GM23338 (cell line): ENCODE measurements at regions not wholly inside any gene's neighbourhood (a gene's known extent, or its start where the extent isn't known, plus 50 kb on each side); places are given as distances from the start of the nearest gene placed in this dataset.

ENCODE experiments used
- ATAC-seq: fragments of 200-7000 bp; cut with Tn5 transposase; 3 replicates; pipeline ENCODE4 v1.9.1; 2020
- DNase-seq: peaks from one replicate; pipeline ENCODE4 v3.0.0-alpha.2; 2015; ENCODE audit warnings: low spot score
- H2AFZ ChIP-seq: fragments of 200-600 bp; sonication (generic); 2 replicates; pipeline ENCODE4 v1.8.0; 2016; ENCODE audit warnings: antibody characterized with exemption, mild to moderate bottlenecking, moderate library complexity
- H3F3A ChIP-seq: fragments of 200-600 bp; sonication (generic); replicated peaks from 2 replicates; pipeline ENCODE4 v1.8.0; 2017; ENCODE audit warnings: antibody characterized with exemption, mixed run types, low read depth
- H3K27ac ChIP-seq: fragments of 200-600 bp; sonication (generic); 2 replicates; pipeline ENCODE4 v1.6.1; 2016; ENCODE audit warnings: low read depth
- H3K27me3 ChIP-seq: fragments of 200-600 bp; sonication (generic); 2 replicates; pipeline ENCODE4 v1.8.0; 2016; ENCODE audit warnings: mild to moderate bottlenecking, mixed run types, moderate library complexity; ENCODE audit not compliant: insufficient read depth
- H3K36me3 ChIP-seq: fragments of 200-600 bp; sonication (generic); 2 replicates; pipeline ENCODE4 v1.8.0; 2016; ENCODE audit warnings: mild to moderate bottlenecking; ENCODE audit not compliant: insufficient read depth
- H3K4me1 ChIP-seq: fragments of 200-600 bp; sonication (generic); 2 replicates; pipeline ENCODE4 v1.8.0; 2016; ENCODE audit warnings: mild to moderate bottlenecking, moderate library complexity; ENCODE audit not compliant: insufficient read depth
- H3K4me2 ChIP-seq: fragments of 200-600 bp; sonication (generic); 2 replicates; pipeline ENCODE4 v1.7.1; 2017; ENCODE audit warnings: mixed run types
- H3K4me3 ChIP-seq: fragments of 200-600 bp; sonication (generic); 2 replicates; pipeline ENCODE4 v1.6.1; 2016; ENCODE audit warnings: mixed run types
- H3K79me2 ChIP-seq: fragments of 200-600 bp; sonication (generic); replicated peaks from 2 replicates; pipeline ENCODE4 v1.8.0; 2017; ENCODE audit warnings: mild to moderate bottlenecking; ENCODE audit not compliant: insufficient read depth
- H3K9me2 ChIP-seq: fragments of 200-600 bp; sonication (generic); 2 replicates; pipeline ENCODE4 v1.8.0; 2017; ENCODE audit not compliant: insufficient read depth
- H4K20me1 ChIP-seq: fragments of 200-600 bp; sonication (generic); replicated peaks from 2 replicates; pipeline ENCODE4 v1.8.0; 2017; ENCODE audit warnings: mild to moderate bottlenecking; ENCODE audit not compliant: insufficient read depth
- H3K27ac Mint-ChIP-seq: 2 replicates; pipeline ENCODE4 v1.8.0; 2020; ENCODE audit warnings: inconsistent platforms, mild to moderate bottlenecking, moderate library complexity, mixed read lengths
- H3K27me3 Mint-ChIP-seq: 3 replicates; pipeline ENCODE4 v1.8.0; 2022; ENCODE audit warnings: low read depth, mild to moderate bottlenecking, moderate library complexity, mixed read lengths, inconsistent platforms; ENCODE audit not compliant: insufficient read depth, poor library complexity
- H3K36me3 Mint-ChIP-seq: 3 replicates; pipeline ENCODE4 v1.8.0; 2021; ENCODE audit warnings: low read depth, mild to moderate bottlenecking, inconsistent platforms, moderate library complexity, mixed read lengths
- H3K4me1 Mint-ChIP-seq: 3 replicates; pipeline ENCODE4 v1.8.0; 2020; ENCODE audit warnings: mild to moderate bottlenecking, inconsistent platforms, mixed read lengths
- H3K4me3 Mint-ChIP-seq: 3 replicates; pipeline ENCODE4 v1.8.0; 2021; ENCODE audit warnings: moderate library complexity, mild to moderate bottlenecking, inconsistent platforms, mixed read lengths
- H3K9me3 Mint-ChIP-seq: 3 replicates; pipeline ENCODE4 v1.8.0; 2020; ENCODE audit warnings: moderate library complexity, mild to moderate bottlenecking, inconsistent platforms, mixed read lengths
- CREB1 ChIP-seq: fragments of 250-450 bp; sonication (Bioruptor Pico); IDR thresholded peaks from 2 replicates; pipeline ENCODE4 v1.5.0; 2020; ENCODE audit warnings: low read depth, mild to moderate bottlenecking, moderate library complexity
- EZH2 ChIP-seq: fragments of 200-600 bp; sonication (generic); IDR thresholded peaks from one replicate; pipeline ENCODE4 v1.8.0; 2017; ENCODE audit warnings: antibody characterized with exemption, mild to moderate bottlenecking, low read depth; ENCODE audit not compliant: unreplicated experiment
- EZH2phosphoT487 ChIP-seq: fragments of 200-600 bp; sonication (generic); IDR thresholded peaks from one replicate; pipeline ENCODE4 v1.8.1; 2018; ENCODE audit warnings: antibody characterized with exemption; ENCODE audit not compliant: unreplicated experiment
- JUNB ChIP-seq: IDR thresholded peaks from one replicate; pipeline ENCODE4 v1.6.1; 2016; ENCODE audit warnings: antibody characterized with exemption; ENCODE audit not compliant: unreplicated experiment
- NANOG ChIP-seq: IDR thresholded peaks from 2 replicates; pipeline ENCODE4 v1.6.1; 2016; ENCODE audit warnings: antibody characterized with exemption, borderline replicate concordance
- POLR2AphosphoS5 ChIP-seq: IDR thresholded peaks from 2 replicates; pipeline ENCODE4 v1.6.1; 2016; ENCODE audit warnings: antibody characterized with exemption, low read depth
- STAT1 ChIP-seq: IDR thresholded peaks from one replicate; pipeline ENCODE4 v1.6.1; 2016; ENCODE audit warnings: antibody characterized with exemption; ENCODE audit not compliant: unreplicated experiment
- ZNF114 ChIP-seq: fragments of 250-450 bp; sonication (Bioruptor Pico); IDR thresholded peaks from 2 replicates; pipeline ENCODE4 v1.5.0; 2020; ENCODE audit warnings: mild to moderate bottlenecking, moderate library complexity
- ZNF331 ChIP-seq: fragments of 250-450 bp; sonication (Bioruptor Pico); IDR thresholded peaks from 2 replicates; pipeline ENCODE4 v1.5.0; 2020; ENCODE audit warnings: low read depth, mild to moderate bottlenecking, moderate library complexity
- TF ChIP-seq, protein P1 (sequence below): fragments of 250-450 bp; sonication (Bioruptor Pico); IDR thresholded peaks from 2 replicates; pipeline ENCODE4 v1.5.0; 2020; ENCODE audit warnings: mild to moderate bottlenecking, moderate library complexity
- TF ChIP-seq, protein P2 (sequence below): IDR thresholded peaks from 2 replicates; pipeline ENCODE4 v1.6.1; 2016; ENCODE audit warnings: antibody characterized with exemption
- TF ChIP-seq, protein P3 (sequence below): IDR thresholded peaks from one replicate; pipeline ENCODE4 v1.6.1; 2018; ENCODE audit warnings: antibody characterized with exemption; ENCODE audit not compliant: unreplicated experiment
- TF ChIP-seq, protein P4 (sequence below), 2 experiments: fragments of 200-600 bp in 1 of 2; sonication (generic) in 1 of 2; conservative IDR thresholded peaks; 2 replicates each; pipeline versions ENCODE4 v1.5.1 to v1.6.1; 2016 to 2017; ENCODE audit warnings: antibody characterized with exemption in 2 of 2, low read depth in 2 of 2, mild to moderate bottlenecking in 2 of 2, moderate library complexity in 1 of 2

DNA sequence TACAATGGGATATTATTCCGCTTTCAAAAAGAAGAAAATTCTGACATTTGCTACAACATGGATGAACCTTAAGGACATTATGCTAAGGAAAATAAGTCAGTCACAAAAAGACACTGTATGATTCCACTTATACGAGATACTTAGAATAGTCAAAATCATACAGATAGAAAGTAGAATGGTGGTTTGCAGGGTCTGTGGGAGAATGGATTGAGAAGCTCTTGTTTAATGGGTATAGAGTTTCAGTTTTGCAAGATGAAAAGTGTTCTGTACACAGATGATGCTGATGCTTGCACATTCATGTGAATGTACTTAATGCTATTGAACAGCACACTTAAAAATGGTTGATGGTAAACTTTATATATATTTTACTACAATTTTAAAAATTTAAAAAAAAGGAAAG is 2050.7 kb upstream of the WWC1 start:
- Histone ChIP-seq H3K27ac (no peak overlapping the region), H2AFZ (no peak overlapping the region), H3K4me3 (no peak overlapping the region), H3K79me2 (no peaks in the 10 kb centered on the region), H3K9me2 (no peaks in the 10 kb centered on the region; the same call in 1 of the 2 replicates), H3K4me2 (no peak overlapping the region), H3K27me3 (no peaks in the 10 kb centered on the region), H4K20me1 (no peaks in the 10 kb centered on the region), H3K36me3 (no peaks in the 10 kb centered on the region), H3K4me1 (no peaks in the 10 kb centered on the region), H3F3A (no peaks in the 10 kb centered on the region)
- H3K27ac Mint-ChIP-seq = no peak overlapping the region
- no peak for ATAC-seq
- DNase-seq = no peak
- no peaks in the 10 kb centered on the region for H3K27me3 Mint-ChIP-seq
- TF ChIP-seq JUNB = no peak
- TF ChIP-seq STAT1 = no peak
- TF ChIP-seq, protein P1, sequence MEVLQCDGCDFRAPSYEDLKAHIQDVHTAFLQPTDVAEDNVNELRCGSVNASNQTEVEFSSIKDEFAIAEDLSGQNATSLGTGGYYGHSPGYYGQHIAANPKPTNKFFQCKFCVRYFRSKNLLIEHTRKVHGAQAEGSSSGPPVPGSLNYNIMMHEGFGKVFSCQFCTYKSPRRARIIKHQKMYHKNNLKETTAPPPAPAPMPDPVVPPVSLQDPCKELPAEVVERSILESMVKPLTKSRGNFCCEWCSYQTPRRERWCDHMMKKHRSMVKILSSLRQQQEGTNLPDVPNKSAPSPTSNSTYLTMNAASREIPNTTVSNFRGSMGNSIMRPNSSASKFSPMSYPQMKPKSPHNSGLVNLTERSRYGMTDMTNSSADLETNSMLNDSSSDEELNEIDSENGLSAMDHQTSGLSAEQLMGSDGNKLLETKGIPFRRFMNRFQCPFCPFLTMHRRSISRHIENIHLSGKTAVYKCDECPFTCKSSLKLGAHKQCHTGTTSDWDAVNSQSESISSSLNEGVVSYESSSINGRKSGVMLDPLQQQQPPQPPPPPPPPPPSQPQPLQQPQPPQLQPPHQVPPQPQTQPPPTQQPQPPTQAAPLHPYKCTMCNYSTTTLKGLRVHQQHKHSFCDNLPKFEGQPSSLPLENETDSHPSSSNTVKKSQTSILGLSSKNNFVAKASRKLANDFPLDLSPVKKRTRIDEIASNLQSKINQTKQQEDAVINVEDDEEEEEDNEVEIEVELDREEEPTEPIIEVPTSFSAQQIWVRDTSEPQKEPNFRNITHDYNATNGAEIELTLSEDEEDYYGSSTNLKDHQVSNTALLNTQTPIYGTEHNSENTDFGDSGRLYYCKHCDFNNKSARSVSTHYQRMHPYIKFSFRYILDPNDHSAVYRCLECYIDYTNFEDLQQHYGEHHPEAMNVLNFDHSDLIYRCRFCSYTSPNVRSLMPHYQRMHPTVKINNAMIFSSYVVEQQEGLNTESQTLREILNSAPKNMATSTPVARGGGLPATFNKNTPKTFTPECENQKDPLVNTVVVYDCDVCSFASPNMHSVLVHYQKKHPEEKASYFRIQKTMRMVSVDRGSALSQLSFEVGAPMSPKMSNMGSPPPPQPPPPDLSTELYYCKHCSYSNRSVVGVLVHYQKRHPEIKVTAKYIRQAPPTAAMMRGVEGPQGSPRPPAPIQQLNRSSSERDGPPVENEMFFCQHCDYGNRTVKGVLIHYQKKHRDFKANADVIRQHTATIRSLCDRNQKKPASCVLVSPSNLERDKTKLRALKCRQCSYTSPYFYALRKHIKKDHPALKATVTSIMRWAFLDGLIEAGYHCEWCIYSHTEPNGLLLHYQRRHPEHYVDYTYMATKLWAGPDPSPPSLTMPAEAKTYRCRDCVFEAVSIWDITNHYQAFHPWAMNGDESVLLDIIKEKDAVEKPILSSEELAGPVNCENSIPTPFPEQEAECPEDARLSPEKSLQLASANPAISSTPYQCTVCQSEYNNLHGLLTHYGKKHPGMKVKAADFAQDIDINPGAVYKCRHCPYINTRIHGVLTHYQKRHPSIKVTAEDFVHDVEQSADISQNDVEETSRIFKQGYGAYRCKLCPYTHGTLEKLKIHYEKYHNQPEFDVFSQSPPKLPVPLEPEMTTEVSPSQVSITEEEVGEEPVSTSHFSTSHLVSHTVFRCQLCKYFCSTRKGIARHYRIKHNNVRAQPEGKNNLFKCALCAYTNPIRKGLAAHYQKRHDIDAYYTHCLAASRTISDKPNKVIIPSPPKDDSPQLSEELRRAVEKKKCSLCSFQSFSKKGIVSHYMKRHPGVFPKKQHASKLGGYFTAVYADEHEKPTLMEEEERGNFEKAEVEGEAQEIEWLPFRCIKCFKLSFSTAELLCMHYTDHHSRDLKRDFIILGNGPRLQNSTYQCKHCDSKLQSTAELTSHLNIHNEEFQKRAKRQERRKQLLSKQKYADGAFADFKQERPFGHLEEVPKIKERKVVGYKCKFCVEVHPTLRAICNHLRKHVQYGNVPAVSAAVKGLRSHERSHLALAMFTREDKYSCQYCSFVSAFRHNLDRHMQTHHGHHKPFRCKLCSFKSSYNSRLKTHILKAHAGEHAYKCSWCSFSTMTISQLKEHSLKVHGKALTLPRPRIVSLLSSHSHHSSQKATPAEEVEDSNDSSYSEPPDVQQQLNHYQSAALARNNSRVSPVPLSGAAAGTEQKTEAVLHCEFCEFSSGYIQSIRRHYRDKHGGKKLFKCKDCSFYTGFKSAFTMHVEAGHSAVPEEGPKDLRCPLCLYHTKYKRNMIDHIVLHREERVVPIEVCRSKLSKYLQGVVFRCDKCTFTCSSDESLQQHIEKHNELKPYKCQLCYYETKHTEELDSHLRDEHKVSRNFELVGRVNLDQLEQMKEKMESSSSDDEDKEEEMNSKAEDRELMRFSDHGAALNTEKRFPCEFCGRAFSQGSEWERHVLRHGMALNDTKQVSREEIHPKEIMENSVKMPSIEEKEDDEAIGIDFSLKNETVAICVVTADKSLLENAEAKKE (CRISPR knock-in tag) = no peak
- no peak for TF ChIP-seq EZH2phosphoT487
- TF ChIP-seq, protein P2, sequence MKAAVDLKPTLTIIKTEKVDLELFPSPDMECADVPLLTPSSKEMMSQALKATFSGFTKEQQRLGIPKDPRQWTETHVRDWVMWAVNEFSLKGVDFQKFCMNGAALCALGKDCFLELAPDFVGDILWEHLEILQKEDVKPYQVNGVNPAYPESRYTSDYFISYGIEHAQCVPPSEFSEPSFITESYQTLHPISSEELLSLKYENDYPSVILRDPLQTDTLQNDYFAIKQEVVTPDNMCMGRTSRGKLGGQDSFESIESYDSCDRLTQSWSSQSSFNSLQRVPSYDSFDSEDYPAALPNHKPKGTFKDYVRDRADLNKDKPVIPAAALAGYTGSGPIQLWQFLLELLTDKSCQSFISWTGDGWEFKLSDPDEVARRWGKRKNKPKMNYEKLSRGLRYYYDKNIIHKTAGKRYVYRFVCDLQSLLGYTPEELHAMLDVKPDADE = no peak
- TF ChIP-seq EZH2 = no peak
- no peak for TF ChIP-seq NANOG
- no peak for TF ChIP-seq POLR2AphosphoS5
- TF ChIP-seq, protein P3, sequence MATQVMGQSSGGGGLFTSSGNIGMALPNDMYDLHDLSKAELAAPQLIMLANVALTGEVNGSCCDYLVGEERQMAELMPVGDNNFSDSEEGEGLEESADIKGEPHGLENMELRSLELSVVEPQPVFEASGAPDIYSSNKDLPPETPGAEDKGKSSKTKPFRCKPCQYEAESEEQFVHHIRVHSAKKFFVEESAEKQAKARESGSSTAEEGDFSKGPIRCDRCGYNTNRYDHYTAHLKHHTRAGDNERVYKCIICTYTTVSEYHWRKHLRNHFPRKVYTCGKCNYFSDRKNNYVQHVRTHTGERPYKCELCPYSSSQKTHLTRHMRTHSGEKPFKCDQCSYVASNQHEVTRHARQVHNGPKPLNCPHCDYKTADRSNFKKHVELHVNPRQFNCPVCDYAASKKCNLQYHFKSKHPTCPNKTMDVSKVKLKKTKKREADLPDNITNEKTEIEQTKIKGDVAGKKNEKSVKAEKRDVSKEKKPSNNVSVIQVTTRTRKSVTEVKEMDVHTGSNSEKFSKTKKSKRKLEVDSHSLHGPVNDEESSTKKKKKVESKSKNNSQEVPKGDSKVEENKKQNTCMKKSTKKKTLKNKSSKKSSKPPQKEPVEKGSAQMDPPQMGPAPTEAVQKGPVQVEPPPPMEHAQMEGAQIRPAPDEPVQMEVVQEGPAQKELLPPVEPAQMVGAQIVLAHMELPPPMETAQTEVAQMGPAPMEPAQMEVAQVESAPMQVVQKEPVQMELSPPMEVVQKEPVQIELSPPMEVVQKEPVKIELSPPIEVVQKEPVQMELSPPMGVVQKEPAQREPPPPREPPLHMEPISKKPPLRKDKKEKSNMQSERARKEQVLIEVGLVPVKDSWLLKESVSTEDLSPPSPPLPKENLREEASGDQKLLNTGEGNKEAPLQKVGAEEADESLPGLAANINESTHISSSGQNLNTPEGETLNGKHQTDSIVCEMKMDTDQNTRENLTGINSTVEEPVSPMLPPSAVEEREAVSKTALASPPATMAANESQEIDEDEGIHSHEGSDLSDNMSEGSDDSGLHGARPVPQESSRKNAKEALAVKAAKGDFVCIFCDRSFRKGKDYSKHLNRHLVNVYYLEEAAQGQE = no peak
- TF ChIP-seq, protein P4, sequence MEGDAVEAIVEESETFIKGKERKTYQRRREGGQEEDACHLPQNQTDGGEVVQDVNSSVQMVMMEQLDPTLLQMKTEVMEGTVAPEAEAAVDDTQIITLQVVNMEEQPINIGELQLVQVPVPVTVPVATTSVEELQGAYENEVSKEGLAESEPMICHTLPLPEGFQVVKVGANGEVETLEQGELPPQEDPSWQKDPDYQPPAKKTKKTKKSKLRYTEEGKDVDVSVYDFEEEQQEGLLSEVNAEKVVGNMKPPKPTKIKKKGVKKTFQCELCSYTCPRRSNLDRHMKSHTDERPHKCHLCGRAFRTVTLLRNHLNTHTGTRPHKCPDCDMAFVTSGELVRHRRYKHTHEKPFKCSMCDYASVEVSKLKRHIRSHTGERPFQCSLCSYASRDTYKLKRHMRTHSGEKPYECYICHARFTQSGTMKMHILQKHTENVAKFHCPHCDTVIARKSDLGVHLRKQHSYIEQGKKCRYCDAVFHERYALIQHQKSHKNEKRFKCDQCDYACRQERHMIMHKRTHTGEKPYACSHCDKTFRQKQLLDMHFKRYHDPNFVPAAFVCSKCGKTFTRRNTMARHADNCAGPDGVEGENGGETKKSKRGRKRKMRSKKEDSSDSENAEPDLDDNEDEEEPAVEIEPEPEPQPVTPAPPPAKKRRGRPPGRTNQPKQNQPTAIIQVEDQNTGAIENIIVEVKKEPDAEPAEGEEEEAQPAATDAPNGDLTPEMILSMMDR (conservative IDR thresholded peaks at IDR 0.05; ENCODE audit: low read depth in 2 of 2) = no peak
- TF ChIP-seq ZNF331 = no peak
- no peak for TF ChIP-seq CREB1
- TF ChIP-seq ZNF114 (CRISPR knock-in tag) = no peak
- no peak overlapping the region for H3K4me3 Mint-ChIP-seq
- no peaks in the 10 kb centered on the region; the same call in 2 of the 3 replicates for H3K36me3 Mint-ChIP-seq
- H3K9me3 Mint-ChIP-seq = peaks cover 6% of the 10 kb centered on the region; the same call in 2 of the 3 replicates
- H3K4me1 Mint-ChIP-seq = no peaks in the 10 kb centered on the region
